Left ventricle myocardium inferior (tissue), 1 donor: ENCODE measurements at regions not wholly inside any gene's neighbourhood (a gene's known extent, or its start where the extent isn't known, plus 50 kb on each side); places are given as distances from the start of the nearest gene placed in this dataset.

ENCODE experiments used
- DNase-seq: peaks from one replicate; pipeline ENCODE4 v3.0.0-alpha.2; 2020
- H3K27ac ChIP-seq: fragments of 200-600 bp; replicated peaks from 2 replicates; pipeline ENCODE4 v1.8.0; 2021
- H3K27me3 ChIP-seq: fragments of 200-600 bp; 2 replicates; pipeline ENCODE4 v1.8.0; 2021; ENCODE audit warnings: low read depth
- H3K36me3 ChIP-seq: fragments of 200-600 bp; 2 replicates; pipeline ENCODE4 v1.8.0; 2021
- H3K4me1 ChIP-seq: fragments of 200-600 bp; 2 replicates; pipeline ENCODE4 v1.8.0; 2021
- H3K4me3 ChIP-seq: fragments of 200-600 bp; 2 replicates; pipeline ENCODE4 v1.8.0; 2021; ENCODE audit warnings: mild to moderate bottlenecking, moderate library complexity
- H3K9me3 ChIP-seq: fragments of 200-600 bp; replicated peaks from 2 replicates; pipeline ENCODE4 v1.8.0; 2021
- intact Hi-C: fragments of 100-400 bp; cut with micrococcal nuclease; formaldehyde crosslinking; loops from one replicate; pipeline ENCODE4 v1.11.0; 2022
- TF ChIP-seq, protein P1 (sequence below): fragments of 200-600 bp; IDR thresholded peaks from 2 replicates; pipeline ENCODE4 v1.8.0; 2021; ENCODE audit warnings: antibody characterized with exemption, mild to moderate bottlenecking, borderline replicate concordance
- donor health status: DM: no; HTN: yes; CAD: no; lungs with severe emphysema.

DNA sequence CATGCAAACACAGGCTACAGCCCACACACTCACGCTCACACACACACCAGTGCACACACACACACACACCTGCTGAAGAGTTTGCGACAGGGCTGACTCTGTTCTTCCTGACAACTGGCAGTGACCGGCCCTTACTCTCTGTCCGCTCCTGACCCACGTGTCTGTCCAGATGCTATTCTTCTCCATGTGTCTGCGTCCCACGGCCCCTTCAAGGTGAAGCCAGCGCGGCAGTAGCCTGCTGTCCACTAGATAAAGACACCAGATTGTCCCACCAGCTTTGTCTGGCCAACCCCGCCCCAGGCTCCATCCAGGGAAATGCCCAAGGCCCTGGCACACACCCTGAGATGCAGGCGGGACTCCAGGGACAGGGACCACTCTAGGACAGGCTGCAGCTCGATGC, 713.9 kb downstream of the BRD1 start:
- H3K27ac ChIP-seq: no peak overlapping the region
- TF ChIP-seq, protein P1, sequence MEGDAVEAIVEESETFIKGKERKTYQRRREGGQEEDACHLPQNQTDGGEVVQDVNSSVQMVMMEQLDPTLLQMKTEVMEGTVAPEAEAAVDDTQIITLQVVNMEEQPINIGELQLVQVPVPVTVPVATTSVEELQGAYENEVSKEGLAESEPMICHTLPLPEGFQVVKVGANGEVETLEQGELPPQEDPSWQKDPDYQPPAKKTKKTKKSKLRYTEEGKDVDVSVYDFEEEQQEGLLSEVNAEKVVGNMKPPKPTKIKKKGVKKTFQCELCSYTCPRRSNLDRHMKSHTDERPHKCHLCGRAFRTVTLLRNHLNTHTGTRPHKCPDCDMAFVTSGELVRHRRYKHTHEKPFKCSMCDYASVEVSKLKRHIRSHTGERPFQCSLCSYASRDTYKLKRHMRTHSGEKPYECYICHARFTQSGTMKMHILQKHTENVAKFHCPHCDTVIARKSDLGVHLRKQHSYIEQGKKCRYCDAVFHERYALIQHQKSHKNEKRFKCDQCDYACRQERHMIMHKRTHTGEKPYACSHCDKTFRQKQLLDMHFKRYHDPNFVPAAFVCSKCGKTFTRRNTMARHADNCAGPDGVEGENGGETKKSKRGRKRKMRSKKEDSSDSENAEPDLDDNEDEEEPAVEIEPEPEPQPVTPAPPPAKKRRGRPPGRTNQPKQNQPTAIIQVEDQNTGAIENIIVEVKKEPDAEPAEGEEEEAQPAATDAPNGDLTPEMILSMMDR: no peak
- intact Hi-C loops: no loop called here
- H3K4me1 ChIP-seq: no peaks in the 10 kb centered on the region
- no peaks in the 10 kb centered on the region for H3K9me3 ChIP-seq
- no peak for DNase-seq
- H3K36me3 ChIP-seq: no peaks in the 10 kb centered on the region
- peaks cover 48% of the 10 kb centered on the region for H3K27me3 ChIP-seq
- no peak overlapping the region for H3K4me3 ChIP-seq

DNA sequence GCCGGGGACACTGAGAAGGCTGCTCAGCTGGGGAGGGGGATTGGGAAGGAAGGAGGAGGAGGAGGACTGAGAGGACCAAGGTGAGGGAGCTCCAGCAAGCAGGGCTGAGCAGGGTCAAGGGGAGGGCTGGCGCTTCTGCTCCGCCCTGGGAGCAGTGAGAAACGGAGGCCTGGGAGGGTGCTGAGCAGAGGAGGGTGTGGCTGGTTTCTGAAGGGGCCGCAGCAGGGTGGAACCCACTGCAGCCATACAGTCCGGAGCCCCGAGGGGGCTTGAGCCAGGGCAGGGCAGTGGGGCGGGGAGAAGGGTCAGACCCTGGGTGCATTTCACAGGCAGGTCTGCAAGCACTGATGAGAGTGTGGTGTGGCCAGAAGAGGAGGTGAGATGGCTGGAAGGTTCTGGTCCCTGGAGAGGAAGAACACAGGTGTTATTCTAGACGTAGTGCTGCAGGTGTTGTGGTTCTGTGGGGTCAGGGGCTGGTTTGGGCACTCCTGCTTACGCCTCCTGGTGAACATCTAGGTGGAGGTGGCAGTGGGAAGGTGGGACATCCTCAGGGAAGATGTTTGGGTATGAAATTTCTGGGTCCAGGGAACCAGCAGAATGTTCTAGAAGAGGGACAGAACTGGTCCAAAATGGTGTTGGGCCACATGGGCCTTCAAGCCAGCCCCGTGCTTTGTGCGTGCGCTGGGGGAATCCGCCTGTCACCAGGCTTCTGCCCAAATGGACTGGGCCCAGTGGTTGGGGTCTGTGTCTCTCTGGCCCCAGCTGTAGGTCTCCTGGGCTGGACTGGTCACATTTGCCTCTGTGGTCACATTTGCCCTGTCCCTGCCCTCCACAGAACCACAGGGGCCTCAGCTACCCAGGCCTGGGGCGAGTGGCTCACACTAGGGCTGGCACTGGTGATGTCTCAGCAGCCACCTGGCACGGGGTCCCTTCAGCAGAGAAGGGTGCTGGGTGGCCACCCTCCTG, 714.7 kb downstream of the BRD1 start:
- H3K36me3 ChIP-seq: no peaks in the 10 kb centered on the region
- no peaks in the 10 kb centered on the region for H3K4me1 ChIP-seq
- no peak overlapping the region for H3K4me3 ChIP-seq
- H3K27me3 ChIP-seq: peaks cover 57% of the 10 kb centered on the region
- TF ChIP-seq, protein P1: no peak
- no peak overlapping the region for H3K27ac ChIP-seq
- intact Hi-C loops: no loop called here
- no peak for DNase-seq
- no peaks in the 10 kb centered on the region for H3K9me3 ChIP-seq

DNA sequence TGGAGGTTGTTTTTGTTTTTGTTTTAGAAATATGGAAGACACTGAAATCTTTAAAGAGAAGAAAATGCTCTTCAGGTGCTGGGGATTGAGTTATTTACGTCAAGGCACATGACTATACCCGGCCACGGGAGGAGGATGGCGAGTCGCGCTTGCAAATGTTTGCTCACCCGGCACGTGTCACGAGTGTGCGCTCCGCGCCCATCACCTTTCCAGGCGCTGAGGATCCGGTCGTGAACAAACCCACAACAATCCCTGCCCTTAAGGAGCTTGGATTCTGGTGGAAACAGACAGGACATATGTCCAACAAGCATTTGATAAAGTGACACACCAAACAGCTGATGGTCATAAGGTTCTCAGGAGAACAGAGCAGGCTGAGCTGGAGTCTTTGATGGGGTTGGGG, 715.5 kb downstream of the BRD1 start:
- intact Hi-C loops: no loop called here
- peaks cover 59% of the 10 kb centered on the region for H3K27me3 ChIP-seq
- no peak overlapping the region for H3K27ac ChIP-seq

DNA sequence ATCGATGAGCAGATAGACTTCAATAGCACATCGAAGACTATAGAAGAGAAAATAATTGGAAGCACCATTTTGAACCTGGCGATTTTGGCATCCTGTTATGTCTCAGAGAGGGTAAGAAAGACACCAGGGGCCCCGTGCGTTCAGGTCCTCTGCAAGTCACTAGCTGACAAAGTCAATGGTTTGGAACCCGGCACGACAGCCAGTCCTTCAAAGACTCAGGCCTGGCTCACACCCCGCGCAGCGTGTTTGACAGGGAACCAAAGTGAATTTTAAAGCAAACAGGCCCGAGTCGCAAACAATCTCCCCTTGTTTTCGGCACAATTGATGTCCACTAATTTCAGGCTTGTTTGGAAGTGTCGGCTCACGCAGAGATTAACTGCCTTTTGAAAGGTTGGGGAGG, 716.6 kb downstream of the BRD1 start:
- peaks cover 61% of the 10 kb centered on the region for H3K27me3 ChIP-seq
- intact Hi-C loops: no loop called here

More for the DNA sequence above, 715.5 kb downstream of the BRD1 start:
- Histone ChIP-seq H3K36me3 (no peaks in the 10 kb centered on the region), H3K9me3 (no peaks in the 10 kb centered on the region), H3K4me1 (no peaks in the 10 kb centered on the region), H3K4me3 (no peak overlapping the region)
- DNase-seq: no peak
- TF ChIP-seq, protein P1: no peak

DNA sequence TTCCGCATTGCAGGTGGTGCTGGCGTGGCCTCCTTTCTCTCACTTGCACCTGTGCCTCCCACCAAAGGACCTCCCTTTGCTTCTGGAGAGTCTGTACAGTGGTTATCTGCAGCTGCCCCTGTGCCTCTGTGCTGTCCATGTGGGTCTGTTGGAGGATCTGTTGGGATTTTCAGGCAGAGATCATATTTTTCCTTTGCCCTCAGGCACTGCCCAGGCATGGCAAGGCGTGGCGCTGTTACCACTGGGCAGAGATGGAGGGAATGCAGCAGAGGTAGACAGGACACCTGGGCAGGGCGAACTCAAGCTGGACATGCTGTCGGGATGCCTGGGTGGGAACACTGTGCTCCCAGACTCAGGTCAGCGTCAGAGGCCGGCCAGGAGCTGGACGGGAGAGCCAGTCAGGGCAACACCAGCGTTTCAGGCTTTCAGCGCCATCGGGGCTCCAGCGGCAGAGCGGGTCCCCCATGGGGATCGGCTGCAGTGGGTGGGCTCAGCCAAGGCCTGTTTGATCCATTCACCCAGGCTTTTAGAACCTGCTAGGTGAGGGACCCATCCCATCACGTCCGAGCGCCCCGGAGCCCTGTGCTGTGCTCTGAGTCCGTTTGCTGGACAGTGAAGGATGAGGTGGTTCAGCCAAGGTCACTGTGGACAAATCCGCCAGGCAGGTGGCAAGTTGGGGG, 718.9 kb downstream of the BRD1 start:
- no peaks in the 10 kb centered on the region for H3K36me3 ChIP-seq
- H3K9me3 ChIP-seq: no peaks in the 10 kb centered on the region
- H3K4me1 ChIP-seq: no peaks in the 10 kb centered on the region
- no peak for DNase-seq
- TF ChIP-seq, protein P1: no peak
- H3K27me3 ChIP-seq: peaks cover 77% of the 10 kb centered on the region
- intact Hi-C loops: no loop called here
- H3K4me3 ChIP-seq: no peak overlapping the region
- H3K27ac ChIP-seq: no peak overlapping the region

More for the DNA sequence above, 716.6 kb downstream of the BRD1 start:
- TF ChIP-seq, protein P1: no peak
- Histone ChIP-seq H3K4me3 (no peak overlapping the region), H3K9me3 (no peaks in the 10 kb centered on the region), H3K4me1 (no peaks in the 10 kb centered on the region), H3K27ac (no peak overlapping the region), H3K36me3 (no peaks in the 10 kb centered on the region)
- DNase-seq: no peak
